ENCODE measurements at regions not wholly inside any gene's neighbourhood (a gene's known extent, or its start where the extent isn't known, plus 50 kb on each side); places are given as distances from the start of the nearest gene placed in this dataset.

DNA sequence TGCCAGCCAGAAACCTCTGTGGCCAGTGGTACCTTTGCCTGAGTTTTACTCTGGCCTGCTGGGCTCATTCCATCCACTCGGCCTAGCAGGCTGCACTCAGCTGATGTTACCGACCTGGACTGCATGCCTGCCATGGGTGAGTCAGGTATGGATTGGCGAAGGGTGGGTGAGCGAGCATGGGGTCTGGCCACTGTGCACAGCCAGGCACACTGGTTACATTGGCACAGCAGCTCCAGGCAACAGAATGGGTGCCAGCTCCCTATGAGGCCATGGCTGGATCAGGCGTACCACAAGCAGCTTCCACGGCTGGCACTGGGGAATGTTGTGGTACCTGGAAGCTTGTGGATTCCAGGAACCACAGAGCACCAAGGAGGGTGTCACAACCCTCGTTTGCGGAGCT lies 685.7 kb downstream of the SLC16A7 start:
- TF ChIP-seq, protein P1, sequence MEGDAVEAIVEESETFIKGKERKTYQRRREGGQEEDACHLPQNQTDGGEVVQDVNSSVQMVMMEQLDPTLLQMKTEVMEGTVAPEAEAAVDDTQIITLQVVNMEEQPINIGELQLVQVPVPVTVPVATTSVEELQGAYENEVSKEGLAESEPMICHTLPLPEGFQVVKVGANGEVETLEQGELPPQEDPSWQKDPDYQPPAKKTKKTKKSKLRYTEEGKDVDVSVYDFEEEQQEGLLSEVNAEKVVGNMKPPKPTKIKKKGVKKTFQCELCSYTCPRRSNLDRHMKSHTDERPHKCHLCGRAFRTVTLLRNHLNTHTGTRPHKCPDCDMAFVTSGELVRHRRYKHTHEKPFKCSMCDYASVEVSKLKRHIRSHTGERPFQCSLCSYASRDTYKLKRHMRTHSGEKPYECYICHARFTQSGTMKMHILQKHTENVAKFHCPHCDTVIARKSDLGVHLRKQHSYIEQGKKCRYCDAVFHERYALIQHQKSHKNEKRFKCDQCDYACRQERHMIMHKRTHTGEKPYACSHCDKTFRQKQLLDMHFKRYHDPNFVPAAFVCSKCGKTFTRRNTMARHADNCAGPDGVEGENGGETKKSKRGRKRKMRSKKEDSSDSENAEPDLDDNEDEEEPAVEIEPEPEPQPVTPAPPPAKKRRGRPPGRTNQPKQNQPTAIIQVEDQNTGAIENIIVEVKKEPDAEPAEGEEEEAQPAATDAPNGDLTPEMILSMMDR (conservative IDR thresholded peaks at IDR 0.05; ENCODE audit: low read depth, low read length) = no peak
- no peak overlapping the region for H3K4me3 ChIP-seq (ENCODE audit: low read depth, low read length)
- no peak for DNase-seq (ENCODE audit: low read depth)

DNA sequence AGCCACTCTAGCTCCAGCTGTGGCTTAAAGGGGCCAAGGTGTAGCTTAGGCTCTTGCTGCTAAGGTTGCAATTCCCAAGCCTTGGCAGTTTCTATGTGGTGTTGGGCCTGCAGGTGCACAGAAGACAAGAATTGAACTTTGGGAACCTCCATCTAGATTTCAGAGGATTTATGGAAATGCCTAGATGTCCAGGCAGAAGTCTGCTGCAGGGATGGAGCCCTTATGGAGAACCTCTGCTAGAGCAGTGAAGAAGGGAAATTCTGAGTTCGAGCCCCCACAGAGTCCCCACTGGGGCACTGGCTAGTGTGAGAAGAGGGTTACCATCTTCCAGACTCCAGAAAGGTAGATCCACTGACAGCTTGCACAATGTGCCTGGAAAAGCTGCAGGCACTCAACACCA lies 694.7 kb downstream of the SLC16A7 start:
- H3K4me3 ChIP-seq (ENCODE audit: low read depth, low read length) = no peak overlapping the region
- no peak for DNase-seq (ENCODE audit: low read depth)
- TF ChIP-seq, protein P1 (conservative IDR thresholded peaks at IDR 0.05; ENCODE audit: low read depth, low read length) = no peak

DNA sequence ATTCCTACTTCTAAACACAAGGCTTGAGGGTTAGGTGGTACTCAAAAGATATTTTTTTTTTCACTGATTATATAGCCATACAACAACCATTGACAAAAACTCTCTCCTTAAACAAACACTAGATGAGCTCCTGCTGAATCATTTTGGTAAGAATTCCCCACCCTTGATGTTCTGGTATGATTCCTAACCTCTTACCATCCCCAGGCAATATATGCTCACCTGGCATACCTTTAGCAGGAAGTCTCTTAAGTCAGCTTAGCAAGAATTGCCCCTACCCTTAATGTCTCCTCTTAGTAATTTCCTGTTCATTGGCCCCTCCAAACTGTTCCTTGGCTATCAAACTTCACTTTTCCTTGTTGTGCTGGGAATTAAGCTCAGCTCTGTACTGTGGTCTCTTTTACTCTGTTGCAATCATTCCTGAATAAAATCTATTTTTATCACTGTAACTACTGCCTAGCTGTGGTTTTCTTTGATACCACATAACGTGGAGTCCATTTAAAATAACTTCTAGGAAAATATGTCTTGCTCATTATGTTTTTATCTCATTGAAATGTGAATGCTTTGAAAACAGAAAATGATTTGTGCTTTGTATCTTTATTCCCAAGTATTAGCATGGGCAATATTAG lies 712.6 kb downstream of the SLC16A7 start:
- no peak overlapping the region for H3K4me3 ChIP-seq (ENCODE audit: low read depth, low read length)
- no peak for DNase-seq (ENCODE audit: low read depth)
- TF ChIP-seq, protein P1 (conservative IDR thresholded peaks at IDR 0.05; ENCODE audit: low read depth, low read length) = no peak

DNA sequence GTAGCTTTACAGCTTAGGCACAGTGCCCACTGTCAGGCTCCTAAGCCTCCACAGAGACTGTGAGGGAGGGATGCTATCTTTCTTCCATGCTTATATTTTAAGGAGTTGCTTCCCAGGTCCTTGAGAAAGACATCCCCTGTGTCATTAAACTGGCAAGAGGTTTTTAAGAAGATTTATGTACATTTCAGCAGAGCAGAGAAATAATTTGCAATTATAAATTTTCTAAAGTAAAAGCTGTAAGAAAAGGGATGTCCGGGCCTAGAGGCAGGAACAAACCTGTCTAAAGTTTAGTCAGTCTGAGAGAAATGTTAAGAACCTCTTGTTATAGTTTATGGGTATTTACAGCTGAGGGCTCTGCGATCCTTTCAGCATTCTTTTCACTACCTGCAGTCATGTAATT lies 716.1 kb downstream of the SLC16A7 start:
- TF ChIP-seq, protein P1 (conservative IDR thresholded peaks at IDR 0.05; ENCODE audit: low read depth, low read length) = no peak
- no peak overlapping the region for H3K4me3 ChIP-seq (ENCODE audit: low read depth, low read length)
- no peak for DNase-seq (ENCODE audit: low read depth)

DNA sequence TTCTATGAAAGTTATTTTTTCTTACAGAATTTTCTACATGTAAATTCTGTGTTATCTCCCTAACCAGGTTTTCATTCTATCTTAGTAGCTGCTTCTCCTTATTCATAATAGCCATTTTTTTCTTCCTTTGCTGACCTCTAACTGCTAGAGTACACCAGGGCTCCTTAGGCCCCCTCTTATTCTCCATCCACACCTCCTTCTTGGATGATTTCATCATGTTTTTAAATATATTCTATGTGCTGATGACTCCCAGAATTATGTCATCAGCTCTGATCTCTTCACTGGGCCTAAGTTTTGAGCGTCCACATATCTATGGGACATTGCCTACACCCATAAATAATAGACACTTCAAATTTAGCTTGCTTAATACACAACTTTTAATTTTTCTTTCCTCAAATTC lies 721.5 kb downstream of the SLC16A7 start:
- no peak for DNase-seq (ENCODE audit: low read depth)
- H3K4me3 ChIP-seq (ENCODE audit: low read depth, low read length) = no peak overlapping the region
- TF ChIP-seq, protein P1 (conservative IDR thresholded peaks at IDR 0.05; ENCODE audit: low read depth, low read length) = no peak

DNA sequence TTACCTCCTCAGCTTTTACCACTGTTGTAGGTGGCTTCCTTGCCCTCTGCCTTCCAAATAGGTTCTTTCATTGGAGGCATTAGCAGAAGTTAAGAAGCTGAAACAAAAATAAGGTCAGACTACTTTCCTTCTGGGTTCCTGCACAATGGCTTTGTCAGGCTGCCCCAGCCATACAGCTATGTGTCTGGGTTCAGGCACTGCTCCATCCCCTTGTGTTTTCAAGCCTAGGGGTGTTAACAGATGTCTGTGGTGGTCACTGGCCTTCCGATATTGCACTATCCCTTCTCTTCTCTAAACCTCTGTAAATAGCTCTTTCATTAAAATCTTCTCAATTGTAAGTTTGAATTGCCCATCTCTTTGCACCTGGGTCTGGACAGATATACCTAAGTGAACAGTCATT lies 728.9 kb downstream of the SLC16A7 start:
- no peak overlapping the region for H3K4me3 ChIP-seq (ENCODE audit: low read depth, low read length)
- no peak for DNase-seq (ENCODE audit: low read depth)
- TF ChIP-seq, protein P1 (conservative IDR thresholded peaks at IDR 0.05; ENCODE audit: low read depth, low read length) = no peak

DNA sequence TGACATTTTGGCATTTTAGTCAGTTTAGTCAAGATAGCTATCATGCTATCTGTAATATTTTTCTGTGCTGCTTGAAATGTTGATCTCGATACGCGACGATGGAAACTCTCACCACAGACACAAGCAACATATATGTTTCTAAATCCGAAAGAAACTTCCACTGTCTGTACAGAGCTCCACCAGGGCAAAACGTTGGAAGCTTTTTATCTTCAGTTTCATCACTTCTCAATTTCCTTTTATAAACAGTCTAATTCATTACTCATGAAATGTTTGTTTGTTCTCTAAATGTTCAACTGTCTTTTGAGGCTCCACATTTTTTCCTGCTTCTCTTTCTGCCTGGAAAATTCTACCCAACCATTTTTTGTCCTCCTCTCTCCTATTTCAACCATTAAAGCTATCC lies 737.6 kb downstream of the SLC16A7 start:
- TF ChIP-seq, protein P1 (conservative IDR thresholded peaks at IDR 0.05; ENCODE audit: low read depth, low read length) = no peak
- no peak overlapping the region for H3K4me3 ChIP-seq (ENCODE audit: low read depth, low read length)
- no peak for DNase-seq (ENCODE audit: low read depth)

All from epithelial cell of proximal tubule (primary cell).